PC-3 (cell line): ENCODE measurements at regions not wholly inside any gene's neighbourhood (a gene's known extent, or its start where the extent isn't known, plus 50 kb on each side); places are given as distances from the start of the nearest gene placed in this dataset.

Experiments used
- ATAC-seq: fragments of 200-7000 bp; cut with Tn5 transposase; 2 replicates; pipeline ENCODE4 v1.9.1; 2020; ENCODE audit warnings: mild to moderate bottlenecking, moderate library complexity
- BruUV-seq: library from RNA; stranded (reverse); fragments of 400-500 nt; replicated peaks from 2 replicates; lab custom pipeline; 2021; lab: Mats Ljungman, UMichigan
- CTCF ChIA-PET: fragments of 300-600 bp; sonication (Branson Sonifier 250); formaldehyde crosslinking; loops from one replicate; lab custom pipeline; 2022; ENCODE audit warnings: antibody characterized with exemption; lab: Charles Lee
- POLR2A ChIA-PET: fragments of 300-600 bp; sonication (Branson Sonifier 250); formaldehyde crosslinking; loops from one replicate; lab custom pipeline; 2022; ENCODE audit warnings: antibody characterized with exemption; ENCODE audit not compliant: unreplicated experiment; lab: Charles Lee
- DNase-seq: peaks from one replicate; pipeline ENCODE4 v3.0.0-alpha.2; 2015
- H2AFZ ChIP-seq: fragments of 300-600 bp; sonication (generic); 2 replicates; pipeline ENCODE4 v1.6.0; 2016; ENCODE audit warnings: antibody characterized with exemption, low read length
- H3F3A ChIP-seq: fragments of 300-600 bp; sonication (generic); one replicate; pipeline ENCODE4 v1.6.0; 2017; ENCODE audit warnings: antibody characterized with exemption, low read length, control low read depth, mild to moderate bottlenecking; ENCODE audit not compliant: unreplicated experiment
- H3K27ac ChIP-seq: fragments of 300-600 bp; sonication (generic); 2 replicates; pipeline ENCODE4 v1.5.1; 2016; ENCODE audit warnings: mild to moderate bottlenecking, low read length
- H3K27me3 ChIP-seq: fragments of 300-600 bp; sonication (generic); 2 replicates; pipeline ENCODE4 v1.6.1; 2016; ENCODE audit warnings: low read length, mixed read lengths
- H3K36me3 ChIP-seq: fragments of 300-600 bp; sonication (generic); 2 replicates; pipeline ENCODE4 v1.6.1; 2016; ENCODE audit warnings: low read depth, mixed run types, low read length, mixed read lengths
- H3K4me1 ChIP-seq: fragments of 300-600 bp; sonication (generic); 2 replicates; pipeline ENCODE4 v1.5.1; 2016; ENCODE audit warnings: low read length; ENCODE audit not compliant: insufficient read depth
- H3K4me2 ChIP-seq: fragments of 300-600 bp; sonication (generic); 2 replicates; pipeline ENCODE4 v1.6.0; 2016; ENCODE audit warnings: low read length
- H3K4me3 ChIP-seq: fragments of 300-600 bp; sonication (generic); 2 replicates; pipeline ENCODE4 v1.5.1; 2016; ENCODE audit warnings: mild to moderate bottlenecking, low read length, mixed read lengths
- H3K79me2 ChIP-seq: fragments of 300-600 bp; sonication (generic); 2 replicates; pipeline ENCODE4 v1.6.1; 2017; ENCODE audit warnings: low read length, mixed read lengths
- H3K9ac ChIP-seq: fragments of 300-600 bp; sonication (generic); 2 replicates; pipeline ENCODE4 v1.6.0; 2016; ENCODE audit warnings: mild to moderate bottlenecking, low read length
- H3K9me2 ChIP-seq: fragments of 300-600 bp; sonication (generic); replicated peaks from 2 replicates; pipeline ENCODE4 v1.6.1; 2016; ENCODE audit warnings: mixed run types, low read length, mixed read lengths
- H3K9me3 ChIP-seq: fragments of 300-600 bp; sonication (generic); 2 replicates; pipeline ENCODE4 v1.6.1; 2016; ENCODE audit warnings: low read length, mixed read lengths
- H4K20me1 ChIP-seq: fragments of 300-600 bp; sonication (generic); 2 replicates; pipeline ENCODE4 v1.6.1; 2016; ENCODE audit warnings: low read length, mixed read lengths
- EZH2 ChIP-seq: fragments of 300-600 bp; sonication (generic); IDR thresholded peaks from one replicate; pipeline ENCODE4 v1.6.1; 2017; ENCODE audit warnings: antibody characterized with exemption, mild to moderate bottlenecking, low read length; ENCODE audit not compliant: unreplicated experiment
- EZH2phosphoT487 ChIP-seq: fragments of 300-600 bp; sonication (generic); IDR thresholded peaks from 2 replicates; pipeline ENCODE4 v1.6.1; 2018; ENCODE audit warnings: mild to moderate bottlenecking, antibody characterized with exemption, low read length, borderline replicate concordance
- intact Hi-C: fragments of 100-400 bp; cut with micrococcal nuclease; formaldehyde crosslinking; loops from 2 replicates; pipeline ENCODE4 v1.9.0; 2023
- TF ChIP-seq, protein P1 (sequence below): fragments of 300-600 bp; sonication (generic); conservative IDR thresholded peaks from 2 replicates; pipeline ENCODE4 v1.5.1; 2017; ENCODE audit warnings: antibody characterized with exemption, low read depth, mild to moderate bottlenecking, low read length

DNA sequence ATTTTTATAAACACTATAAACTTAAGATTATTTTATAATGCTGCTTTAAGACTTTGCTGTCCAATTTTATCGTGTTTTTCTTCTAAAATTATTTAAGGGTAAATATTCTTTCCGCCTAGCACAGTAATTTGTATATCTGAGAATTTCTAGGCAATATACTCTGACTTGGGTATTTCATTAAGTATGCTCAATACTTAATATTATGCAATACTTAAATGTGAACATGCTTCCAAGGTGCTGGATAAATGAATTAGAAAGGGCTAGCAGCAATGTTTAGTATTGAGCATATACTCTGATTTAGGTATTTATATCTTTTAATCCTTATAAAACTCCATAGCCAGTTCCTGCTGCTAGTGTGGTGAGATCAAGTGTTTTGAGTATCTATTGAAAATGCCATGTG, 60.3 kb upstream of the ANO3 start:
- H3K27me3 ChIP-seq: peaks cover 3% of the 10 kb centered on the region; the same call in 1 of the 2 replicates
- H3F3A ChIP-seq: no peaks in the 10 kb centered on the region
- BruUV-seq: no TSS peak
- ATAC-seq (no peak), DNase-seq (no peak)
- H3K4me2 ChIP-seq: no peak overlapping the region
- H4K20me1 ChIP-seq: no peaks in the 10 kb centered on the region
- H3K79me2 ChIP-seq: no peaks in the 10 kb centered on the region
- no peak overlapping the region for H3K9ac ChIP-seq
- H3K4me1 ChIP-seq: no peaks in the 10 kb centered on the region
- H2AFZ ChIP-seq: no peak overlapping the region
- H3K9me2 ChIP-seq: no peaks in the 10 kb centered on the region
- intact Hi-C loops: no loop called here
- no peaks in the 10 kb centered on the region for H3K9me3 ChIP-seq
- no peak overlapping the region for H3K4me3 ChIP-seq
- H3K27ac ChIP-seq: no peak overlapping the region
- H3K36me3 ChIP-seq: no peaks in the 10 kb centered on the region
- TF ChIP-seq, protein P1, sequence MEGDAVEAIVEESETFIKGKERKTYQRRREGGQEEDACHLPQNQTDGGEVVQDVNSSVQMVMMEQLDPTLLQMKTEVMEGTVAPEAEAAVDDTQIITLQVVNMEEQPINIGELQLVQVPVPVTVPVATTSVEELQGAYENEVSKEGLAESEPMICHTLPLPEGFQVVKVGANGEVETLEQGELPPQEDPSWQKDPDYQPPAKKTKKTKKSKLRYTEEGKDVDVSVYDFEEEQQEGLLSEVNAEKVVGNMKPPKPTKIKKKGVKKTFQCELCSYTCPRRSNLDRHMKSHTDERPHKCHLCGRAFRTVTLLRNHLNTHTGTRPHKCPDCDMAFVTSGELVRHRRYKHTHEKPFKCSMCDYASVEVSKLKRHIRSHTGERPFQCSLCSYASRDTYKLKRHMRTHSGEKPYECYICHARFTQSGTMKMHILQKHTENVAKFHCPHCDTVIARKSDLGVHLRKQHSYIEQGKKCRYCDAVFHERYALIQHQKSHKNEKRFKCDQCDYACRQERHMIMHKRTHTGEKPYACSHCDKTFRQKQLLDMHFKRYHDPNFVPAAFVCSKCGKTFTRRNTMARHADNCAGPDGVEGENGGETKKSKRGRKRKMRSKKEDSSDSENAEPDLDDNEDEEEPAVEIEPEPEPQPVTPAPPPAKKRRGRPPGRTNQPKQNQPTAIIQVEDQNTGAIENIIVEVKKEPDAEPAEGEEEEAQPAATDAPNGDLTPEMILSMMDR: no peak
- TF ChIP-seq EZH2: no peak
- no peak for TF ChIP-seq EZH2phosphoT487
- ChIA-PET POLR2A (no interaction called here), CTCF (no interaction called here)

DNA sequence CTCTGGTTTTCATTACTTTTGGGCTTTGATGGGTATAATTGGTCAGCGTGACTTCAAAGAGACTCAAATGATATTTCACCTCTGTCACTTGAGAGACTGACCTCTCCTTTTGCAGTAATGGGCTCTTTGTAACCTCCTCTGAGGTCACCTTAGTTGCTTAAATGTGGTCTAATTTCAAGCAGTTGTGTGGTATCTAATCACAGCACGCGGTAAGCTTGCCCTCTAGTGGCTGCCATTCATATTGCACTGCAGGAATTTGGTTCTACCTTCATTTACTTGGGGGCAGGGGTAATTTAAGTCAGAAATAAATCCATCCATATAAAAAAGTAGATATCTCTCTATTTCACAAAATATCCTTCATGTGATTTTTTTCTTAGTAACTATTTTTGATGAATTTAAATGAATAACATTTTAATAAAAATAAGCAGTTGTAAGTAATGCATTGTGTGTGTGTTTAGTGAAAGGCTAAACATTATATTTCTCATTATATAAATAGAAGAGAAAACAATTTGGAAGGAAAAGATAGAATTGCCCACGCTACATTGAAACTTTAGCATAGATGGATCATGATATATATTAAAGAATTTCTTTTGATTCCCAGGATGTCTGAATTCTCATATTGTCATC, 55.0 kb upstream of the ANO3 start:
- intact Hi-C loops: loop anchor here (1.0 to 2.0 kb wide), 3 partner anchors 50 to 295 kb away; no protein-coding TSS in a partner anchor
- H3K27me3 ChIP-seq: 0 out of 2 replicates have a peak, but pooled peaks cover 9% of the 10 kb centered on the region
- H3F3A ChIP-seq: no peaks in the 10 kb centered on the region
- H2AFZ ChIP-seq: no peak overlapping the region
- no peaks in the 10 kb centered on the region for H3K9me2 ChIP-seq
- no peak overlapping the region for H3K9ac ChIP-seq
- no peaks in the 10 kb centered on the region for H3K79me2 ChIP-seq
- no peaks in the 10 kb centered on the region for H3K9me3 ChIP-seq
- ATAC-seq (peak; percentile 68), DNase-seq (peak; percentile 79)
- H3K4me1 ChIP-seq: no peaks in the 10 kb centered on the region
- H4K20me1 ChIP-seq: no peaks in the 10 kb centered on the region
- TF ChIP-seq, protein P1: peak; percentile 92
- TF ChIP-seq EZH2: no peak
- no peak overlapping the region for H3K27ac ChIP-seq
- H3K36me3 ChIP-seq: no peaks in the 10 kb centered on the region
- BruUV-seq: no TSS peak
- no peak overlapping the region for H3K4me3 ChIP-seq
- CTCF ChIA-PET: no interaction called here
- H3K4me2 ChIP-seq: no peak overlapping the region
- POLR2A ChIA-PET: no interaction called here

DNA sequence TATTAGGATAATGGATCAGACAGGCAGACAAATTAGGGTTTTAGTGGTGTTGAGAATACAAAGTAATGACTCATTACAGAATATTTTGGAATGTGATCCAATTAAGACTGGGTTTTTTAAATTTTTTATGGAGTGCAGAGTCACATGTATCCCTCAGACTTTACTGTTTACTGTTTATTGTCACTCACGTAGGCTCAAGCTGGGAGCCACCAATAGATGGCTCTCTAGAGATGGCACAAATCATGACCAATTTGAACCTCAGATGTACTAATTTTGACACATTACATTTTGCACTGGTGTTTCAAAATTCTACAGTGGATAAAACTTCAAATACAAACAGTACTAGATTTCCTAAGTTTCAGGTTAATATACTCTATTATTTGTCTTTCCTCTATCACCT, 53.6 kb upstream of the ANO3 start:
- no peak overlapping the region for H3K9ac ChIP-seq
- H4K20me1 ChIP-seq: no peaks in the 10 kb centered on the region
- no peaks in the 10 kb centered on the region for H3K9me2 ChIP-seq
- no peak overlapping the region for H2AFZ ChIP-seq
- CTCF ChIA-PET: no interaction called here
- no peak overlapping the region for H3K4me3 ChIP-seq
- H3K27me3 ChIP-seq: 0 out of 2 replicates have a peak, but pooled peaks cover 9% of the 10 kb centered on the region
- DNase-seq: no peak
- no peak for TF ChIP-seq EZH2
- TF ChIP-seq, protein P1: peak; percentile 31; the same call in 1 of the 2 replicates
- POLR2A ChIA-PET: no interaction called here
- H3F3A ChIP-seq: no peaks in the 10 kb centered on the region
- no TSS peak for BruUV-seq
- no peaks in the 10 kb centered on the region for H3K79me2 ChIP-seq
- no peak for ATAC-seq
- H3K36me3 ChIP-seq: no peaks in the 10 kb centered on the region
- H3K9me3 ChIP-seq: no peaks in the 10 kb centered on the region
- no peak overlapping the region for H3K27ac ChIP-seq
- H3K4me1 ChIP-seq: no peaks in the 10 kb centered on the region
- no peak overlapping the region for H3K4me2 ChIP-seq
- intact Hi-C loops: no loop called here
